ENCODE measurements at regions not wholly inside any gene's neighbourhood (a gene's known extent, or its start where the extent isn't known, plus 50 kb on each side); places are given as distances from the start of the nearest gene placed in this dataset.

DNA sequence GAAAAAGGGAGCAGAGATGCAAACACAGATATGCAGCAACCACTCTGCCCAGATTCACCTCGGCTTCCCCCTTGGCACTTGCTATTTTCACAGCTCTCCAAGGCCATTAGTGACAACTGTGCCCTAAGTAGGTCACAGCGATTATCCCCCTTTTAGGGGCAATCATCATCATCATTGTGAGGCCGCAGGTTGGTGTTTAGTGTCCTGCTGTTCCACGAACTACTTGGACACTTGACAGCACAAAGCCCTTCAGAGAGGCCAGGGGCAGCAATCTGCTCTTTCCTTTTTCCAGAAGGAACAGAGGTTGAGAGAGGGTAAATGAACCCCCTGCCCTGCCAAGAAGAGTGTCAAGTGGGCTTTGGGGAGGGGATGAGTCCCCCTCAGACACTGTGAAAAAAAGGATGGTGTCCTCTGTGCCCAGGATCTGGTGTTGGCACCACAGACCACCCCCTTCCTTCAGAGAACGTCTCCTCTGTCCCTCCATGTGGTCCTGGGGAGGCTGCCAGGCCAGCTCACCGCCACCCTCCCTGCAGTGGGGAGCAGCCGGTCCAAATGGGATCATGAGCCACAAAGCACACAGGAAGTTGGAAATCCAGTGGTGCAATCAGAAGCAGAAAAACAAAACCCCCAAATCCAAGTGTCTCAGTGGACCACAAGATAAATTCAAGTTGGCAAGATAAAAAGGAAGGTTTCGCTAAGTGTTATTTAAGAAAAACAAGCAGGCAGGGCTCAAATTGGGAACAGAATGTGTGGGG, 78.4 kb upstream of the MED9 start:
- Histone ChIP-seq H3K27me3 (no peaks in the 10 kb centered on the region), H3K9me2 (replicated peaks; ENCODE audit: insufficient read depth) (no peaks in the 10 kb centered on the region), H4K20me1 (ENCODE audit: insufficient read depth, poor library complexity, severe bottlenecking) (no peaks in the 10 kb centered on the region), H3K79me2 (no peaks in the 10 kb centered on the region), H3K36me3 (replicated peaks; ENCODE audit: insufficient read depth, low read depth) (no peaks in the 10 kb centered on the region), H3K27ac (no peak overlapping the region), H3K4me3 (no peak overlapping the region), H3K4me2 (no peak overlapping the region), H2AFZ (no peak overlapping the region), H3K4me1 (ENCODE audit: insufficient read depth) (no peaks in the 10 kb centered on the region), H3K9me3 (ENCODE audit: low read depth) (no peaks in the 10 kb centered on the region)
- TF ChIP-seq, protein P1, sequence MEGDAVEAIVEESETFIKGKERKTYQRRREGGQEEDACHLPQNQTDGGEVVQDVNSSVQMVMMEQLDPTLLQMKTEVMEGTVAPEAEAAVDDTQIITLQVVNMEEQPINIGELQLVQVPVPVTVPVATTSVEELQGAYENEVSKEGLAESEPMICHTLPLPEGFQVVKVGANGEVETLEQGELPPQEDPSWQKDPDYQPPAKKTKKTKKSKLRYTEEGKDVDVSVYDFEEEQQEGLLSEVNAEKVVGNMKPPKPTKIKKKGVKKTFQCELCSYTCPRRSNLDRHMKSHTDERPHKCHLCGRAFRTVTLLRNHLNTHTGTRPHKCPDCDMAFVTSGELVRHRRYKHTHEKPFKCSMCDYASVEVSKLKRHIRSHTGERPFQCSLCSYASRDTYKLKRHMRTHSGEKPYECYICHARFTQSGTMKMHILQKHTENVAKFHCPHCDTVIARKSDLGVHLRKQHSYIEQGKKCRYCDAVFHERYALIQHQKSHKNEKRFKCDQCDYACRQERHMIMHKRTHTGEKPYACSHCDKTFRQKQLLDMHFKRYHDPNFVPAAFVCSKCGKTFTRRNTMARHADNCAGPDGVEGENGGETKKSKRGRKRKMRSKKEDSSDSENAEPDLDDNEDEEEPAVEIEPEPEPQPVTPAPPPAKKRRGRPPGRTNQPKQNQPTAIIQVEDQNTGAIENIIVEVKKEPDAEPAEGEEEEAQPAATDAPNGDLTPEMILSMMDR (IDR thresholded peaks at IDR 0.05; ENCODE audit: poor library complexity), result no peak
- TF ChIP-seq EZH2 (IDR thresholded peaks at IDR 0.05; ENCODE audit: borderline replicate concordance), result no peak
- TF ChIP-seq EZH2phosphoT487 (IDR thresholded peaks at IDR 0.05; ENCODE audit: low read depth, severe bottlenecking, unreplicated experiment), result no peak
- 79% methylated on average over 8 of the region's 8 CpGs for WGBS (ENCODE audit: low lambda C conversion rate, missing lambda C conversion rate)
- DNase-seq (ENCODE audit: low spot score), result no peak

DNA sequence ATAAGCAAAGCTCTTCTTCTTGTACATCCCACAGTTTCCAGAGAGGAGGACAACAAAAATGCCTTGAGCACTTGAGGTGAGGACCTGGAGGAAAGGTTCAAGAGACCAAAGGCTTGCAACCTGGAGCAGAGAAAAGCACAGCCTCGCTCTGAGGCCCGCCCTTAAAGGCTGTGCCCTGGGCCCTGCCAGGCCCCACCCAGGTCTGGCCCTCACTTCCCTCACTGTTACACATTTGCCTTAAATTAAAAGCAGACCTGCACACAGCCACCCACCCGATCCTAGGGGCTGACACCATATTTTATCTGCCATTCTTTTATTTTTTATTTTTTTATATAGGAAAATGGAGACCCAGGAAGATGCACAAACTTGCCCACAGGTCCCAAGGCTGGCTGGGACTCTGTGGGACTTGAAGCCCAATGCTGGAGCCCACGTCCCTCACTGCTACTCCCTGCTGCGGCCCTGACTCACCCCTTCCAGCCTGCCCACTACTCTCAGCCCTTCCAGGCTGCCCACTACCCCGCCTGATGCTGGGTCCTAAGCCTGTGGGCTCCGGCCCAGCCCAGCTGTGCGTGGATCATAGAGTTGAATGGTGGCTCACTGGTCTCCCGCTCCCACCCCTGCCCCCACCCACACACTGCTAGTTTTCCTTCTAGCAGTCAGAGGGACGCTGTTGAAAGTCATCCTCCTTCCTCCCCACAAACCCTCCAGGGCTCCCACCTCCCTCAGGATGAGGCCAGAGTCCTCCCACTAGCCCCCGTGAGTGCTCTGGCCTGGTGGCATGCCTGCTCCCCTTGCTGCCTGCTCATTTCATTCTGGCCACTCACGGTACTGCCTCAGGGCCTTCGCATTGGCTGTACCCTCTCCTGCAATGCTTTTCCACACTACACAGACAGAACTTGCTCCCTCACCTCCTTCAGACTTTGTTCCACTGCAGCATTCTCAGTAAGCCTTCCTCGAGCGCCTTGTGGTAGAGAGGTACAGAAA, 77.6 kb upstream of the MED9 start:
- DNase-seq (ENCODE audit: low spot score), result no peak
- no peaks in the 10 kb centered on the region for H4K20me1 ChIP-seq (ENCODE audit: insufficient read depth, poor library complexity, severe bottlenecking)
- no peaks in the 10 kb centered on the region for H3K79me2 ChIP-seq
- no peaks in the 10 kb centered on the region for H3K36me3 ChIP-seq (replicated peaks; ENCODE audit: insufficient read depth, low read depth)
- H3K27ac ChIP-seq, result no peak overlapping the region
- H3K4me2 ChIP-seq, result no peak overlapping the region
- TF ChIP-seq, protein P1 (IDR thresholded peaks at IDR 0.05; ENCODE audit: poor library complexity), result no peak
- TF ChIP-seq EZH2phosphoT487 (IDR thresholded peaks at IDR 0.05; ENCODE audit: low read depth, severe bottlenecking, unreplicated experiment) (no peak), EZH2 (IDR thresholded peaks at IDR 0.05; ENCODE audit: borderline replicate concordance) (no peak)
- no peak overlapping the region for H2AFZ ChIP-seq
- no peaks in the 10 kb centered on the region for H3K9me3 ChIP-seq (ENCODE audit: low read depth)
- H3K9me2 ChIP-seq (replicated peaks; ENCODE audit: insufficient read depth), result no peaks in the 10 kb centered on the region
- 82% methylated on average over 14 of the region's 15 CpGs for WGBS (ENCODE audit: low lambda C conversion rate, missing lambda C conversion rate)
- no peak overlapping the region for H3K4me3 ChIP-seq
- H3K4me1 ChIP-seq (ENCODE audit: insufficient read depth), result no peaks in the 10 kb centered on the region
- no peaks in the 10 kb centered on the region for H3K27me3 ChIP-seq

DNA sequence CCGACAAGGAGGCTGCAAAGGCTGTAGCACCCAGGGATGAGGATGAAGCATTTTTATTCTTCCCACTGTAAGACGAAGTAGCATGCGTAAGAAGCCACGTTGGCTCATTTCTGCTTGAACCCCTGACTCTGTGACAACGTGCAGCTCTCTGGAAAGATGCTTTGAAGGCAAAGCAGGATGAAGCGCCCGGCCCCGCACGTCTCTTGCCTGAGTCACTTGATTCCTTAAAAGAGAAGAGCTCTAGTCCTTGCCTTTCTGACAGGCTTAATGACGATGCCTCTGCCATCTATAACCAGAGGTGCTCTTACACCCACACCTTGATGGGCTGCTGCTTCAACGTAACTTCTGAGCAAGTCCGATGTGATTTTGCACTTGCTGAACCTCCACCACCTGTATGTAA, 76.7 kb upstream of the MED9 start:
- no peaks in the 10 kb centered on the region for H3K36me3 ChIP-seq (replicated peaks; ENCODE audit: insufficient read depth, low read depth)
- no peaks in the 10 kb centered on the region for H3K27me3 ChIP-seq
- 84% methylated on average over 12 of the region's 12 CpGs for WGBS (ENCODE audit: low lambda C conversion rate, missing lambda C conversion rate)
- H3K9me3 ChIP-seq (ENCODE audit: low read depth), result no peaks in the 10 kb centered on the region
- H4K20me1 ChIP-seq (ENCODE audit: insufficient read depth, poor library complexity, severe bottlenecking), result no peaks in the 10 kb centered on the region
- H3K4me2 ChIP-seq, result no peak overlapping the region
- DNase-seq (ENCODE audit: low spot score), result no peak
- no peaks in the 10 kb centered on the region for H3K79me2 ChIP-seq
- no peaks in the 10 kb centered on the region for H3K9me2 ChIP-seq (replicated peaks; ENCODE audit: insufficient read depth)
- no peak overlapping the region for H3K27ac ChIP-seq
- TF ChIP-seq, protein P1 (IDR thresholded peaks at IDR 0.05; ENCODE audit: poor library complexity), result no peak
- TF ChIP-seq EZH2phosphoT487 (IDR thresholded peaks at IDR 0.05; ENCODE audit: low read depth, severe bottlenecking, unreplicated experiment), result no peak
- no peak for TF ChIP-seq EZH2 (IDR thresholded peaks at IDR 0.05; ENCODE audit: borderline replicate concordance)
- no peak overlapping the region for H3K4me3 ChIP-seq
- no peak overlapping the region for H2AFZ ChIP-seq
- no peaks in the 10 kb centered on the region for H3K4me1 ChIP-seq (ENCODE audit: insufficient read depth)

Data from hepatocyte (in vitro differentiated cells).